GM12864 (cell line): ENCODE measurements at regions not wholly inside any gene's neighbourhood (a gene's known extent, or its start where the extent isn't known, plus 50 kb on each side); places are given as distances from the start of the nearest gene placed in this dataset.

Experiments used
- DNase-seq: peaks from one replicate; pipeline ENCODE4 v3.0.0-alpha.2; 2011; ENCODE audit warnings: low read depth
- H3K4me3 ChIP-seq: 2 replicates; pipeline ENCODE4 v1.5.1; 2011; ENCODE audit warnings: mild to moderate bottlenecking, low read depth, low read length, control low read depth
- CTCF ChIP-seq: IDR thresholded peaks from 2 replicates; pipeline ENCODE4 v1.5.1; 2011; ENCODE audit warnings: low read depth, mild to moderate bottlenecking, moderate library complexity, low read length, control low read depth, inconsistent platforms; ENCODE audit errors: missing control alignments

- DNase-seq: no peak
- H3K4me3 ChIP-seq: no peak overlapping the region
- TF ChIP-seq CTCF: no peak
These were observed 436.8 kb upstream of the CWC22 start for GRCh38 chr2:180443888-180444287.

- no peak for DNase-seq
- TF ChIP-seq CTCF: no peak
- H3K4me3 ChIP-seq: no peak overlapping the region
These were observed 436.0 kb upstream of the CWC22 start for GRCh38 chr2:180442860-180443644.

- no peak for DNase-seq
- TF ChIP-seq CTCF: no peak
- H3K4me3 ChIP-seq: no peak overlapping the region
These were observed 412.1 kb upstream of the CWC22 start for GRCh38 chr2:180419212-180419611.

- DNase-seq: no peak
- TF ChIP-seq CTCF: no peak
These were observed 409.5 kb upstream of the CWC22 start for GRCh38 chr2:180416627-180417026.

GRCh38 chr2:180413336-180413735 is 406.2 kb upstream of the CWC22 start:
- TF ChIP-seq CTCF: no peak
- no peak overlapping the region for H3K4me3 ChIP-seq
- DNase-seq: no peak

More at GRCh38 chr2:180416627-180417026, 409.5 kb upstream of the CWC22 start:
- no peak overlapping the region for H3K4me3 ChIP-seq

- no peak for DNase-seq
- TF ChIP-seq CTCF: no peak
- H3K4me3 ChIP-seq: no peak overlapping the region
These were observed 405.1 kb upstream of the CWC22 start for GRCh38 chr2:180412219-180412618.

- DNase-seq: no peak
- TF ChIP-seq CTCF: no peak
- H3K4me3 ChIP-seq: no peak overlapping the region
These were observed 404.6 kb upstream of the CWC22 start for GRCh38 chr2:180411661-180412060.
